UCSD-AML1 (cell line): ENCODE measurements at regions not wholly inside any gene's neighbourhood (a gene's known extent, or its start where the extent isn't known, plus 50 kb on each side); places are given as distances from the start of the nearest gene placed in this dataset.
"Not testable (repeated sequence)": the region's sequence is repeated elsewhere in the genome, so short reads cannot be mapped to it uniquely, and the experiment has no call there.

ENCODE experiments used
- DNase-seq: peaks from one replicate; lab custom pipeline; 2025; ENCODE audit not compliant: unreplicated experiment; lab: John Stamatoyannopoulos, UW

DNA sequence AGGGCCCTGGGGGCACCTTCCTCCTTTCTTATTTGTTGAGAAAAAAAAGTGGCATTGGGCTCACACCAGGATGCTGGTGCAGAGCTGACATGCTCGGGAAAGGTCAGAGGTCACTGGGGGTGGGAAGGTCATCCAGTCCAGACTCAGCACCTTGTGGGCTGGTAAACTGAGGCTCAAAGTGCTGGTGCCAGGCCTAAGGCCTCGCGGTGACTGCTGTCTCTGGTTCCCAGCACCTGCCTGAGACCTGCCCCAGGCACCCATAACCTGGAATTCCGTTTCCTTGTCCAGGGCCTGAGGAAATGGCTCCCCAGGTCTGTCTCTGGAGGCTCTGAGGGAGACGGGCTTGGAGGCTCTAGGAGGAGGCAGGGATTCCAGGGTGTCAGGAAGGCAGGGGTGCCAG is 521.0 kb downstream of the GOLGA6L6 start:
- not testable (repeated sequence) for DNase-seq

DNA sequence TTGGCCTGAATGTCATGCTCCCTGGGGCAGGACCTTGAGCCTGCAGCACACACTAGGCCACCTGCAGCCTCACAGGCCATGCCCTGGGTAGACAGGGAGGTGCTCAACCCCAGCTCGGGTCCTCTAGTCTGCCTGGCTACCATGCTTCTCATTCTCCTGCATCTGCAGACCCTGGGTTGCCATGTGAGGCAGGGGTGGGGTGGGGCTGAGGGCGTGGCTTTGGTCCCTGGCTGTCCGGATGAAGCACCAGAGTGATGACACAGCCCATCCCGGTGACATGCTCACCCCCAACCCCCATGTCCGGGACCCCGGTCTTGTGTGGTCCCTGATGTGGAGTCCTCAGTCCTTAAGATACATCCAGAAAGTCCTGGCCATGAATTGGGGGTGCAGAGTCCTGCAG is 521.8 kb downstream of the GOLGA6L6 start:
- DNase-seq, result not testable (repeated sequence)

DNA sequence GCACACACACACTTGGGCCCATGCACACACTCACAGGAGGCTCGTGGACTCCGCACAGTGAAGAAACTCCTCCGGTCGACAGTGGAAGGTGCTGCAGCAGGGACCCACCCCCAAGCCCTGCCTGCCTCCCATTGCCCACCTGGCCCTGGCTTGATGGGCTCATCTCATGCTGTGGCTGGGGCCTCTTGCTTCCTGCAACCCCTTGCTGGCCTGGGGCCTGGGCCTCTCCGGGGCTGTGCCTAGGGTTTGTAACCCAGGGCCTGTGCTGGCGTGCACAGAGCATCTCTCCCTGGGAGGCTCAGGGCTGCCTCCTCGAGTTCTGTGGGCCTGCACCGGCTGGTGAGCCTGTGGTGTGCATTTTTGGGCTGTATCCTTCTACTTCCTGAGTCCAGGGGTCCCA is 524.0 kb downstream of the GOLGA6L6 start:
- not testable (repeated sequence) for DNase-seq

DNA sequence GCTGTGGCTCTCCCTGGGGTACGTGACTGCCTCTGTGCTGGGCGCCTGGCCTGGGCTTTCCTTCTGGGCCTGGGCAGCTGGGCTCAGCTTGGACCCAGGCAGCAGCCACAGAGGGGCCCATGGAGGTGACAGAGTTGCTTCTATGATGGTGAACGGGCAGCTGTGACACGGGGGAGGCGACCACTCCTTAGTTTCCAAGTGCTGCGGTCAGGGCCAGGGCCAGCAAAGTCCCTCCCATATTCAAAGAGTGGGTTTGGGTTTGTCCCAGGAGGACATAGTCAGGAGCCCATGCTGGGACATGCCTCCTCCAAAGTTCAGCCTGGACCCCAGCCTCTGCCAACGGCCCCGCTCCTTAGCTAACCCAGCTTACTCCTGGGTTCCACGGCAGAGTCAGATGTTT is 524.7 kb downstream of the GOLGA6L6 start:
- not testable (repeated sequence) for DNase-seq

DNA sequence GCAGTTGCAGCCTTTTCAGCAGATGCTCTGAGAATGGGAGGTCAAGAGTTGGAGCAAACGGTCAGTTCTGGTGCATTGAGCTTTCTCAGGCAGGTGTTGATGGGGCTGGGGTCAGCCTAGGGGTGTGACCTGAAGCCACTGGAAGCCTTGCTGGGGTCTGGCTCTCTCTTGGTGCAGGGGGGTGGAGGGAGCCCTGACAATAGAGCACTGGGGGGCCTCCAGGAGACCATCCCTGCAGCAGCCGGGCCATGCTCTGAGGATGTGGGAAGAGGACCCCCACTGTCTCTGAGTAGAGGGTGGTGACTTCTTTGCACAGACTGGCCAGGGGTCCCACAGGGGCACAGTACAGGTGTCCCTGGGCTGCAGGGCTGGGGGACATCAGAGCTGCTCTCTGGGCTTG is 528.8 kb downstream of the GOLGA6L6 start:
- DNase-seq, result not testable (repeated sequence)

DNA sequence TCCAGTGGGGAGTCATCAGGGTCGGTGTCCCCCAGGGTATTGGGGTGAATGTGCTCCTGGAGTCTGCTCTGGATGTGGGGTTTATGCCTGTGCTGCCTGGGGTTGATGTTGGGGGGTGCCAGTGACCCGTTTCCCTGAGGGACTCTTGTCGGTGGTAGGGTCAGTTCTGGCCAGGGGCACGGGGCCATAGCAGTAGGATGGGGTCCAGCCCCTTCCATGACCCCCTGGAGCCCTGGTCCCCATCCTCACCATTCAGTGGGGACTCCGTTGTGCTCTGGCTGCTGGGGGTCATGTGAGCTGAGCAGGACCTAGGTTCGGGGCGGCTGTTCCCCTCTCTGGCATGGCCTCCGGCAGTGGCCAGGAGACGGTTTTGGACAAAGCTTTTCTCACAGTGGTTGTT is 530.8 kb downstream of the GOLGA6L6 start:
- DNase-seq, result not testable (repeated sequence)

DNA sequence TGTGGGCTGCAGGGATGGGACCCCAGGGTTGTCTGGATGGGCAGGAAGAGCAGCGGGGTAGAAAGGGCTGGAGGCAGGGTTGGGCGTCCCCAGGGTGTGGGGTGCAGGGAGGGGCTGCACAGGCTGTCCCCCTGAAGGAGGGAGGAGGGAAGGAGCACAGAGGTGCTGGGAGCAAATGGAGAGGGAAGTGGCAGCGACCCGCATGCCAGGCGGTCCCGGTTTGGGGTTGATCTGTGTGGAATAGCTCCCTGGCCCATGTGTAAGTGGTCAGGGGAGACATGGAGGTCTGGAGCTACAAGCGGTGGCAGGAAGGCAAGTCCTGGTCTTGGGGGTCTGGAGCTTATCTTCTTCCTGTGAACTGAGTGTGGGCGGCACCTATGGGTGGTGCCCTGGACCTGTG is 532.0 kb downstream of the GOLGA6L6 start:
- DNase-seq, result not testable (repeated sequence)

DNA sequence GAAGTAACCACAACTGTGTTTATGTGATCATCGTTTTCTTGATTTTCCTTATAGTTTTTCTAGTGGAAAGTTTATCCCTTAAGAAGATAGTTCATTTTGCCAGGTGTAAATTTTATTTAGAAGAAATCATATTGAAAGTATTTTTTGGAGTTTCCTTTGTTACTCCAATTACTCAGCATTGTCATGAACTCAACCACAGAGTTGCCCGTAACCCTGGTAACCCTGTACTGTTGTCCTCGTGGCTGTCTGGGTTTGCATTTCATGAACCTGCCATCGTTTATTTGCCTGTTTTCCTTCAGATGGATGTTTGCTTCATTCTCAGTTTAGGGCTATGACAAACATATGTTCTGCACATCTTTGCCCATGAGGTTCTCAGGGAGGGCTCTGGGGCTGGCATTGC is 534.3 kb downstream of the GOLGA6L6 start:
- not testable (repeated sequence) for DNase-seq

DNA sequence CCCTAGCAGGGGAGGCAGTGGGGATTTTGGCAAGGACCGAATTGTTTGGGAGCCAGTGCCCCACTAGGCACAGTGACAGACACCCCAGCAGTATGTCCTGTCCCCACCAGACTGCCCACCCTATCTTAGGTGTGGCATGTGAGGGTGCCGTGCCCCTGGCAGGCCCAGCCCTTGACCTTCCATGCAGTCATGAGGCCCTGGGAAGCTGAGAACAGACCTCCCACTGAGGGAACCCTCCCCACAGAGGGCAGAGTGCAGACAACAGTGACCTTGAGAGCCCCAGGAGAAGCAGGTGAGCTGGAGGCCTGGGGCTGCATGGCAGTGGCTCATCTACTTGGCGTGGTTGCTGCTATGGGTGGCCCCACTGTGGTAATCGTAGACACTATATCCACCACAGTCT is 538.1 kb downstream of the GOLGA6L6 start:
- DNase-seq, result not testable (repeated sequence)

DNA sequence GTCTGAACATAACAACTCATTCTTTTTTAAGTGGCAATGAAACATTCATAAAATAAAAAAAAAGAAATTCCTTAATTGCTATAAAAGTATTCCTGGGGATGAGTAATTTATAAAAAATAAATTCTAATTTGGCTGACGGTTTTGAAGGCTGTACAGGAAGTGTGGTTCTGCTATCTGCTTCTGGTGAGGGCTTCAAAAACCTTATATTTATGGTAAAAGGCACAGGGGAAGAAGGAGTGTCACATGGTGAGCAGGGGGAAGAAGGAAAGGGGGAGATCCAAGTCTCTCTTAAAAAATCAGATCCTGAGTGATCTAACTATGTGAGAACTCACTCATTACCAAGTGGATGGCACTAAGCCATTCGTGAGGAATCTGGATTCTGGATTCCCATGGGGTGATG is 539.0 kb downstream of the GOLGA6L6 start:
- DNase-seq, result not testable (repeated sequence)

DNA sequence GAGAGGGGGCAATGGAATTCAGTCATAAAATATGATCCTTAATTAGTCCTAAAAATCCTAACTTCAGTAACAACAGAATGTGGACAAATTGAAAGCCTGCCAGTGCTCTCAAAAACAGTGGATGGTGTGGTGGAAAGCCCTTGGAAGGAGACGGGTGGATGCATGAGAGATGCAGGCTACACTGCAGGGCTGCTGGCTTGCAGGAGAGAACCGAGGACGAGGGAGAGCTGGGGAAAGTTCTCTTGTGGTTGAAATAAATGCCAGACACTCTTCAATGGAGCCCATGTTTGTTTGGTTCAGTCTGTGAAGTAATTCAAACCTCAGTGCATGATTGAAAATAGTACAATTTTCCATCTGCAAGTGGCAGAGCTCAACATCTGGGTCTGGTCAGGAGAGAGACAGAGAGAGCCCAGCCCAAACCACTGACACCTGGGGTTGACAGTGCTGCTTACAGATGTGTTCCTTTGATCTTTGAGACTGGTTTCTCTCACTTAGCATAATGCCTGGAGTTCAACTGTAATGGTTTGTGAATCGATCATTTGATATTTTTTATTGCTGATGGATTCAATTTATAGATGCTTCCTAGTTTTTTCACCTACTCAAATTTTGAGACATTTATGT is 544.9 kb downstream of the GOLGA6L6 start:
- not testable (repeated sequence) for DNase-seq

DNA sequence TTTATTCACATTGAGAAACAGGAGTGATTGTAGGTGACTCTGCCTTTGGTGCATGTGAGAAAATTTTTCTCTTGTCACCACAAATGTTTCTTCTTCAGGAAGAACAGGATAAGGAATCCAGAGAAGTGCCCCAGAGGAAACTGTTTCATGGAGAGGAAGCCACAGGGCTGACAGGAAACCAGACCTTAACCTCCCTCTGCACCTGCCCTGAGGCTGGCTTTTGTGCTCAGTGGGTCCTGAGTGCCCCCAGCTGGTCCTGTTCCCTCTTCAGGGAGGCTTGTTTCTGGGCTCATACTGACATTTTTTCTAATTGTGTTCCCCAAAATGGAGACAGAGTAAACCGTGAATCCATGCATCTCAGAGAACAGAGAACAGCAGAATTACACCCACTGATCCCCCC is 546.3 kb downstream of the GOLGA6L6 start:
- DNase-seq, result not testable (repeated sequence)

DNA sequence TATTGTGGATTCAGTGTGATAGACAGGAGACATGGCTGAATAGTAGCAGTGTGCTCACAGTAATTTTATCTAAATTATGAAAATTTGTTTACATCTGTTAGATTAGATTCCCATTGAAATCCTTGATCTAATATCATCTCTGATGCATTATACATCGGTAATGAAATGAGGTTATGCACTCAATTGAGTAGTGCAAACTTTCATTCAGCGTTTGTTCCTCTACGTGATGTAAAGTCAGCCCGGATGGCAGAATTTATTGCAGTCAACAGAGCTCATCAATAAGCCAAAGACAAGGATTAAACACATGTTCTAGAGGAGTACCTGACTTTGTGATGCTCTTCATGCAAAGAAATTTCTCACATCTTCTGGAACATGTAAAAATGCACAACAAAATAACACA is 549.2 kb downstream of the GOLGA6L6 start:
- no peak for DNase-seq

DNA sequence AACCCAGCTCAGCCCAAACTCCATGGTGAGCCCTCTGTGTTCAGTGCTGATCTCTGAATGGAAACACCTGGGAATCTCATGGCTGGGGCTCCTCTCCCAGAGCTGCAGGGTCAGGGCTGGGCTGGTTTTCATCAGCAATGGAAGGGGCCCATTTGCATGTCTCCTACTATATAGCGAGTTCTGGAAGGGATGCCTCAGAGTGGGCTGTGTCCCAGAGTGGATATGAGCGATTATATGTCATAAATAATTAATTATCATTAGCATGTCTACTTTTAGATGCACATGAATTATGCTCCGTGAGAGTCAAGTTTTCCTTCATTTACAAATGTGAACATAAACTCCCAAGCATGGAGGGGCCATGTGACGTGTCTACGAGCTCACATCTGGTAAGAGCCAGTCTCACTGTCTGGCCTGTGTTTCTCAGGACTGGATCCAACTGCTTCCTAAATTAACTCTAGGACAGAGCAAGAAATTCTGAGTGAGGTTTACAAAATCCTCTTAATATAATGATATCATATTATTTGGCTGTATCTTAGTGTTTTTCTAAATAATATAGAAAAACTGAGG is 553.4 kb downstream of the GOLGA6L6 start:
- no peak for DNase-seq

DNA sequence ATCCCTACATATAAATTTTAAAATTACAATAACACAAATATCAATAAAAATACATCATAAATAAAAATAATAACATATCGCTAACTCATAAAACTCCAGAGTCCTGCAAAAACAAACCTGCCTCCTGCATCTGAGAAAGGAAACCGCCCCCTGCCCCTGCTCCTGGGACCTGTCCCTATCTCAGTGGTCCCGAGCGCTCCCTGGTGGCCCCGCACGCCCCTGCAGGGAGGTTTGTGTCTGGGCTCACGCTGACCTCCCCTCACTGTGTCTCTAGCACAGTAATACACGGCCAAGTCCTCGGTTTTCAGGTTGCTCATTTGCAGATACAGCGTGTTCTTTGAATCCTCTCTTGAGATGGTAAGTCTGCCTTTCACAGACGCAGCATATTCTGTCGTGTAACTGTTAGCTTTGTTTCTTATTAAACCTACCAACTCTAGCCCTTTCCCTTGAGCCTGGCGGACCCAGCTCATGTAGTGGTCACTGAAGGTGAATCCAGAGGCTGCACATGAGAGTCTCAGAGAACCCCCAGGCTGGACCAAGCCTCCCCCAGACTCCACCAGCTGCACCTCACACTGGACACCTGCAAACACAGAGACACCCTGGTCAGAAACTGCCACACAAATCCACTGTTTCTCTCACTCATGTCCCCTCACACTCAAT is 554.1 kb downstream of the GOLGA6L6 start:
- no peak for DNase-seq

DNA sequence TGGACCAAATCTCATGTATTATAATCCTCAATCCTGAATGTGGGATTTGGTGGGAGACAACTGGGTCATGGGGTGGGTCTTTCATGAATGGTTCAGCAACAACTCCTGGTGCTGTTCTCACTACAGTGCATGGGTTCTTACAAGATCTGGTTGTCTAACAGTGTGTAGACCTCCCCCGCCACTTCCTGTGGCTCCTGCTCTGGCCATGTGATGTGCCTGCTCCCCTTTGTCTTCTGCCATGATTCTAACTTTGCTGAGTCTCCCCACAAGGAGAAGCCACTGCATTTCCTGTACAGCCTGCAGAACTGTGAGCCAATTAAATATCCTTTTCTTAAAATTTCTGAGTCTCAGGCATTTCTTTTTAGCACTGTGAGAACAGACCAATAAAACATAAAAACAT is 557.5 kb downstream of the GOLGA6L6 start:
- no peak for DNase-seq

DNA sequence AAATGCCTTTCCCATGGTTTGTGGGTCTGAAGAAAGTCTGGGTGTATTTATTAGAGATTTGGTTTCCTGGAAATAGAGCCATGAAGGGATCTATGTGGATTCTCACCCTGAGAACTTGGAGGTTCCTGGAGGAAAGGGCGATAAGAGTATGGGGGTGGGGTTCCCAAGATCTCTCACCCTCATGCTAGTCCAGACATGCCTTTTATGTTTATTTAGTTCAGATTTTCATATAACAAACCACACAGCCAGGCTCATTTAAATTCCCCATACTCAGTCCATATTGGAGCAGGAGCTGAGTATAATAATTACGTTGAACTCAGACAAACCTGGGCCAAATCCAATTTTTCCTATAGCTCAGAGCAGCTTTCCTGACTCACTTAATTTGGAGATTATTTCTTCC is 566.6 kb downstream of the GOLGA6L6 start:
- DNase-seq, result no peak

DNA sequence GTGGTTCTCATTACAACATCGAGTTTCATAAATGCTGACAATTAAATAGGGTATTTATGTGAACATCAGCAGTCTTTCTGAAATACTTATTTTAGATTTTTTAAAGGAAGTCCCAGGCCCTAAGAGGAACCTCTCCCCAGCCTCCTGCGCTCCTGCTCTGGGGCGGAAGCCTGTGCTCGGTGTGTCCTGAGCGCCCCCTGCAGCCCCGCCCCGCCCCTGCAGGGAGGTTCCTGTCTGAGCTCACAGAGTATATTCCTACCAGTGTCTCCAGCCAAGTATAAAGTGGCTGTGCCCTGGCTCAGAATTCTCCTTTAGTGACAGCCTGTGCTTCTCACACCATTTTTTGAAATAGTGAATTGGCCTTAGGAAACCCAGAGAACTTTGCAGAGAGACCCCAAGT is 567.9 kb downstream of the GOLGA6L6 start:
- peak; percentile 56 for DNase-seq

DNA sequence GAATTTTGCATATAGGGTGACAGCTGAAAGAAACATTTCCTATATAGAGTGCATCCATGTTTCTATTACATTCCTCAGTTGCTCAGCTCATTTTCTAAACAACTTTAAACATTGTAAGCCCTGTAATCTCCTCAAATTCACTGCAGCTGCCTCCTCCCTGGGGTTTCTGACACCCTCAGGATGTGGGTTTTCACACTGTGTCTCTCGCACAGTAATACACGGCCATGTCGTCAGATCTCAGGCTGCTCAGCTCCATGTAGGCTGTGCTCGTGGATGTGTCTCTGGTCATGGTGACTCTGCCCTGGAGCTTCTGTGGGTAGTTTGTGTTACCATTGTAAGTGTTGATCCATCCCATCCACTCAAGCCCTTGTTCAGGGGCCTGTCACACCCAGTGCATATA is 569.0 kb downstream of the GOLGA6L6 start:
- not testable (repeated sequence) for DNase-seq

DNA sequence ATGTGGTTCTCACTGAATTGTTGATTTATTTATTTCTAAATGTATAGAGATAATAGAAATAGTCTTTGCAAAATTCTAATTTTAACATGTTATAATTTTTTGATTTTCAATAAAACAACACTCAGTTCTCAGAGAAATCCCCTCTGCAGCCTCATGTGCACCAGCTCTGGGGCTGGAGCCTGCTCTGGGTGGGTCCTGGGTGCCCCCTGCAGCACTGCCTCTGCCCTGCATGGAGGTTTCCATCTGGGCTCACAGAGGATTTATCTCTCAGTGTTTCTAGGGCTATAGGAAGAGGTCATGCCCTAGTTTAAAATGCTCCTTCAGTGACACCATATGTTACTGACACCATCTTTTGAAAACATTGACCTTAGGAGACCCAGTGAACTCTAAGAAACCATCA is 576.0 kb downstream of the GOLGA6L6 start:
- not testable (repeated sequence) for DNase-seq

DNA sequence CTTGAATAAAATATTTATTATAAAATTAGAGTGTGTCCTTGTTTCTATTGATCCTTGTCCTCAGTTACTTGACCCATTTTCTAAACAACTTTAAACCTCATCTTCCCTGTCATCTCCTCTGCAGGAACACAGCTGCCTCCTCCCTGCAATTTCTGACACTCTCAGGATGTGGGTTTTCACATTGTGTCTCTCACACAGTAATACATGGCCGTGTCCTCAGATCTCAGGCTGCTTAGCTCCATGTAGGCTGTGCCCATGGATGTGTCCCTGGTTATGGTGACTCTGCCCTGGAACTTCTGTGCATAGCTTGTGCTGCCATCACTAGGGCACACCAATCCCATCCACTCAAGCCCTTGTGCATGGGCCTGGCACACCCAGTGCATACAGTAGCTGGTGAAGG is 577.1 kb downstream of the GOLGA6L6 start:
- DNase-seq, result not testable (repeated sequence)

DNA sequence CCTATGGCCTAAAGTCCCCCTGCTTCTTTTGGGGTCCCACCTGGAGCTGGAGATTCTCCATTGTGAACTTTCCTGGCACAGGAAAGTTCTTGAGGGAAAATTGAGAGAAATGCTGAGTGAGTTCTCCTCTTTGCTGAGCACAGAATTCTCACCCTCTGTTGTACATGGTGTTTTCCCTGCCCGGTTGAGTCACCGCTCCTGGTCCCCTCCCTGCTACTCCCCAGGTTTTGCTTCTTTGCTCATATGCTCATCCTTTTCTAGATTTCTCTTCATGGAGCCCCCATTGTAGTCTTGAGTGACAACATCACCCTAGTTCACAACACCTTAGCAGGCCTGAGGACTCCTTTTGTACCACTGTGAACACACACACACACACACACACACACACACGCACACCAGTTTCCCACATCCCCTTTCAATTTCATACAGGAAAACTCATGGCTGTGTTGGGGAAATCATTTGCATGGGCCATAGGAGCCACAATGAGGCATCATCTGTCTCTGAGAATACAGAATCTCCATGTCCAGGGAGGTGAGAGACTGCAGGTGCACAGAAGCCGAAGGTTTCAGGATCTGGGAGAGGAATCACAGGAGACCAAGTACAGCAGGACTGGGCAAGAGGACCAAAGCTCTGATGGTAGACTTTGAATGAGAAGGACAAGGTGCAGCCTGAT is 585.3 kb downstream of the GOLGA6L6 start:
- DNase-seq, result no peak
